CD4-positive, alpha-beta T cell (primary cell): ENCODE measurements at regions not wholly inside any gene's neighbourhood (a gene's known extent, or its start where the extent isn't known, plus 50 kb on each side); places are given as distances from the start of the nearest gene placed in this dataset.

ENCODE experiments used
- ATAC-seq: fragments of 200-7000 bp; cut with Tn5 transposase; one replicate; pipeline ENCODE4 v1.10.0; 2022; ENCODE audit warnings: mild to moderate bottlenecking; ENCODE audit not compliant: poor library complexity
- CTCF ChIA-PET: fragments of 350-600 bp; sonication (Branson Sonifier 250); formaldehyde crosslinking; loops from one replicate; lab custom pipeline; 2021; ENCODE audit warnings: antibody characterized with exemption, inconsistent platforms; lab: Charles Lee
- POLR2A ChIA-PET: fragments of 350-600 bp; sonication (Branson Sonifier 250); formaldehyde crosslinking; loops from one replicate; lab custom pipeline; 2021; ENCODE audit warnings: antibody characterized with exemption, inconsistent platforms; lab: Charles Lee
- DNase-seq, 14 experiments: peaks; one replicate each; pipeline ENCODE4 v3.0.0-alpha.2; 2013 to 2020; ENCODE audit warnings: mixed read lengths in 2 of 14
- H3K27ac ChIP-seq, 2 donors: one replicate each; pipeline versions ENCODE4 v1.5.1 to v1.7.0; 2013; ENCODE audit warnings: low read length in 2 of 2, low read depth in 1 of 2, mild to moderate bottlenecking in 1 of 2
- H3K27me3 ChIP-seq, 2 experiments: 1 replicate in 1 of 2; 2 replicates in 1 of 2; pipeline versions ENCODE4 v1.6.1 to v1.7.0; 2013; ENCODE audit warnings: low read length in 2 of 2, control low read depth in 1 of 2, mild to moderate bottlenecking in 1 of 2, moderate library complexity in 1 of 2; ENCODE audit not compliant: insufficient read depth in 2 of 2, control insufficient read depth in 1 of 2
- H3K36me3 ChIP-seq: one replicate; pipeline ENCODE4 v1.6.1; 2013; ENCODE audit warnings: low read length, control low read depth; ENCODE audit not compliant: insufficient read depth
- H3K4me1 ChIP-seq: one replicate; pipeline ENCODE4 v1.6.1; 2013; ENCODE audit warnings: low read length, control low read depth; ENCODE audit not compliant: insufficient read depth
- H3K4me3 ChIP-seq: one replicate; pipeline ENCODE4 v1.5.1; 2013; ENCODE audit warnings: mild to moderate bottlenecking, low read length, moderate library complexity
- H3K9me3 ChIP-seq, 2 experiments: 1 replicate in 1 of 2; 2 replicates in 1 of 2; pipeline versions ENCODE4 v1.6.1 to v1.7.0; 2013; ENCODE audit warnings: low read length in 2 of 2, mild to moderate bottlenecking in 2 of 2, control low read depth in 1 of 2, moderate library complexity in 1 of 2; ENCODE audit not compliant: control insufficient read depth in 1 of 2, insufficient read depth in 1 of 2
- H3K27ac Mint-ChIP-seq: one replicate; pipeline ENCODE4 v1.8.0; 2020; ENCODE audit warnings: mixed read lengths
- H3K27me3 Mint-ChIP-seq: one replicate; pipeline ENCODE4 v1.8.0; 2021; ENCODE audit warnings: mixed read lengths
- H3K36me3 Mint-ChIP-seq: one replicate; pipeline ENCODE4 v1.8.0; 2021; ENCODE audit warnings: low read depth, mixed read lengths
- H3K4me1 Mint-ChIP-seq: one replicate; pipeline ENCODE4 v1.8.0; 2021; ENCODE audit warnings: low read depth, mixed read lengths
- H3K4me3 Mint-ChIP-seq: one replicate; pipeline ENCODE4 v1.8.0; 2020; ENCODE audit warnings: mild to moderate bottlenecking, mixed read lengths
- H3K9me3 Mint-ChIP-seq: one replicate; pipeline ENCODE4 v1.8.0; 2020; ENCODE audit warnings: mixed read lengths
- CTCF ChIP-seq: fragments of 200-600 bp; IDR thresholded peaks from one replicate; pipeline ENCODE4 v1.8.0; 2022; ENCODE audit warnings: antibody characterized with exemption, mild to moderate bottlenecking
- intact Hi-C, 2 experiments: fragments of 100-400 bp; cut with DNase I in 1 of 2; cut with micrococcal nuclease in 1 of 2; formaldehyde crosslinking; loops; one replicate each; pipeline versions ENCODE4 v1.15.1 to v1.9.0; 2023 to 2025; cut with DNase I, micrococcal nuclease

- no peaks in the 10 kb centered on the region for H3K36me3 Mint-ChIP-seq
- no peak for ATAC-seq
Measured at GRCh38 chr12:17326649-17327048, 720.7 kb upstream of the LMO3 start.

DNA sequence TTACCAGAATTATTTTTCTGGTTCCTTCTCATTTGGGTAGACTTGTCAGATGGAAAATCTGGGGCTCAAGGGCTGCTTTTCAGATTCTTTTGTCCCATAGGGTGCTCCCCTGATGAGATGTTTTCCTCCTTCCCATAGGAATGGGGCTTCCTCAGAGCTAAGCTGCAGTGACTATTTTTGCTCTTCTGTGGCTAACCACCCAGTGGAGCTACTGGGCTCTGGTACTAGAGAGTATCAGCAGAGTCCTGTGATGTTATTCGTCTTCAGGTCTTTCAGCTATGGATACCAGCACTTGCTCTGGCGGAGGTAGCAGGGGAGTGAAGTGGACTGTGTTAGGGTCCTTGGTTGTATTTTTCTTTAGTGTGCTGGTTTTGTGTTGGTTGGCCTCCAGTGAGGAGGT lies 716.1 kb upstream of the LMO3 start:
- Histone ChIP-seq H3K27ac (no peak overlapping the region), H3K4me3 (no peak overlapping the region), H3K4me1 (no peaks in the 10 kb centered on the region), H3K27me3 (no peaks in the 10 kb centered on the region), H3K36me3 (no peaks in the 10 kb centered on the region), H3K9me3 (peaks cover 0 to 4% of the 10 kb centered on the region in 2 experiments)
- DNase-seq (no peak), ATAC-seq (no peak)
- intact Hi-C loops, result no loop called here
- TF ChIP-seq CTCF, result no peak
- no peaks in the 10 kb centered on the region for H3K36me3 Mint-ChIP-seq
- ChIA-PET CTCF (no interaction called here), POLR2A (no interaction called here)
- peaks cover 9% of the 10 kb centered on the region for H3K9me3 Mint-ChIP-seq
- no peaks in the 10 kb centered on the region for H3K27me3 Mint-ChIP-seq
- no peak overlapping the region for H3K4me3 Mint-ChIP-seq
- no peaks in the 10 kb centered on the region for H3K4me1 Mint-ChIP-seq
- H3K27ac Mint-ChIP-seq, result no peak overlapping the region

More at GRCh38 chr12:17326649-17327048, 720.7 kb upstream of the LMO3 start:
- no peak overlapping the region for H3K27ac Mint-ChIP-seq
- H3K9me3 ChIP-seq, result peaks cover 0 to 4% of the 10 kb centered on the region in 2 experiments
- CTCF ChIA-PET, result no interaction called here
- no peak overlapping the region for H3K4me3 Mint-ChIP-seq
- no peaks in the 10 kb centered on the region for H3K27me3 Mint-ChIP-seq
- no peaks in the 10 kb centered on the region for H3K27me3 ChIP-seq
- no peak overlapping the region for H3K4me3 ChIP-seq
- no peaks in the 10 kb centered on the region for H3K4me1 ChIP-seq
- no peaks in the 10 kb centered on the region for H3K36me3 ChIP-seq
- peaks cover 10% of the 10 kb centered on the region for H3K9me3 Mint-ChIP-seq
- DNase-seq, result no peak
- no peaks in the 10 kb centered on the region for H3K4me1 Mint-ChIP-seq
- POLR2A ChIA-PET, result no interaction called here
- H3K27ac ChIP-seq, result no peak overlapping the region
- no peak for TF ChIP-seq CTCF
- intact Hi-C loops, result no loop called here

DNA sequence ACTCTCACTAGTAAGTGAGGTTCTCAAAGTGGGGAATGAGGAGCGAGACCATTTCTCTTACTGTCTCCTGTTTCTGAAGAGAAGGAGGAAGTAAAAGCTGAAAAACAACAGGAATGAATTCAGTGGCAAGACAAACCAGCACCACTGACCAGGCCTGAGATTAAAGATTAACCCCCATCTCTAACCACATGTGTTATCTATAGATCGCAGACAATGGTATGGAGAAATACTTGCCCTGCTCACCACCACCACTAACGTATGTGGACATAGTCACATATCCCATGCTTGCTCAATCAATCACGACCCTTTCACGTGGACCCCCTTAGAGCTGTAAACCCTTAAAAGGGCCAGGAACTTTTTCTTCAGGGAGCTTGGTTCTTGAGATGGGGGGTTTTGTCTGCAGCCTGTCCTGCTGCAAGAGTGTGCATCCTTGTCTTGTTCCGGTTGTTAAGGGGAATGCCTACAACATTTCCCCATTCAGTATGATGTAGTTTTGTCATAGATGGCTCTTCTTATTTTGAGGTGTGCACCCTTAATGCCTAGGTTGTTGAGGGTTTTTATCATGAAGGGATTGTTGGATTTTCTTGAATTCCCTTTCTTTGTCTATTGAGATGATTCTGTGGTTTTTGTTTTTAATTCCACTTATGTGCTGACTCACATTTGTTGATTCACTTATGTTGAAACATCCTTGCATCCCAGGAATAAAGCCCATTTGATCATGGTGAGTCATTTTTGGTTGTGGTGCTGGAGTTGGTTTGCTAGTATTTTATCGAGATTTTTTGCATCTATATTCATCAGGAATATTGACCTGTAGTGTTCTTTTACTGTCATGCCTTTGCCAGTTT lies 698.8 kb upstream of the LMO3 start:
- Histone ChIP-seq H3K27ac (no peak overlapping the region), H3K27me3 (no peaks in the 10 kb centered on the region), H3K9me3 (peaks cover 4 to 15% of the 10 kb centered on the region in 2 experiments), H3K4me1 (no peaks in the 10 kb centered on the region), H3K36me3 (no peaks in the 10 kb centered on the region), H3K4me3 (no peak overlapping the region)
- ATAC-seq (no peak), DNase-seq (no peak)
- intact Hi-C loops, result no loop called here
- POLR2A ChIA-PET, result no interaction called here
- Mint-ChIP-seq H3K36me3 (no peaks in the 10 kb centered on the region), H3K27ac (no peak overlapping the region), H3K27me3 (no peaks in the 10 kb centered on the region), H3K4me3 (no peak overlapping the region), H3K9me3 (peaks cover 22% of the 10 kb centered on the region), H3K4me1 (no peaks in the 10 kb centered on the region)
- TF ChIP-seq CTCF, result no peak
- CTCF ChIA-PET, result no interaction called here
